ENCODE measurements at regions not wholly inside any gene's neighbourhood (a gene's known extent, or its start where the extent isn't known, plus 50 kb on each side); places are given as distances from the start of the nearest gene placed in this dataset.

GRCh38 chr14:51518280-51518679 lies 133.4 kb upstream of the FRMD6 start:
- Histone ChIP-seq H3K9me3 (no peaks in the 10 kb centered on the region), H3K4me1 (no peaks in the 10 kb centered on the region), H3K36me3 (no peaks in the 10 kb centered on the region), H3K27me3 (no peaks in the 10 kb centered on the region), H3K4me3 (no peak overlapping the region), H3K27ac (no peak overlapping the region)
- DNase-seq (no peak), ATAC-seq (no peak)
- intact Hi-C loops (cut with DNase I; ENCODE audit: low total_unique reads): no loop called here
- in situ Hi-C loops (cut with MboI; ENCODE audit: low sequenced_read_pairs in 4 of 4): no loop called here
- TF ChIP-seq CTCF (IDR thresholded peaks at IDR 0.05 in 4 of 5, conservative IDR thresholded peaks at IDR 0.05 in 1 of 5): no peak
- no peak for TF ChIP-seq POLR2A (IDR thresholded peaks at IDR 0.05)

GRCh38 chr14:51518711-51519110 lies 133.0 kb upstream of the FRMD6 start:
- no peaks in the 10 kb centered on the region for H3K27me3 ChIP-seq
- no peak for TF ChIP-seq POLR2A (IDR thresholded peaks at IDR 0.05)
- no peak for TF ChIP-seq CTCF (IDR thresholded peaks at IDR 0.05 in 4 of 5, conservative IDR thresholded peaks at IDR 0.05 in 1 of 5)
- no peak overlapping the region for H3K27ac ChIP-seq
- intact Hi-C loops (cut with DNase I; ENCODE audit: low total_unique reads) (no loop called here), in situ Hi-C loops (cut with MboI; ENCODE audit: low sequenced_read_pairs in 4 of 4) (no loop called here)
- H3K4me3 ChIP-seq: no peak overlapping the region
- H3K36me3 ChIP-seq: no peaks in the 10 kb centered on the region
- H3K4me1 ChIP-seq: no peaks in the 10 kb centered on the region
- ATAC-seq (no peak), DNase-seq (no peak)
- H3K9me3 ChIP-seq: no peaks in the 10 kb centered on the region

- intact Hi-C loops (cut with DNase I; ENCODE audit: low total_unique reads) (no loop called here), in situ Hi-C loops (cut with MboI; ENCODE audit: low sequenced_read_pairs in 4 of 4) (no loop called here)
- no peak for DNase-seq
- TF ChIP-seq POLR2A (IDR thresholded peaks at IDR 0.05): no peak
- TF ChIP-seq CTCF (IDR thresholded peaks at IDR 0.05 in 4 of 5, conservative IDR thresholded peaks at IDR 0.05 in 1 of 5): no peak
- H3K27me3 ChIP-seq: no peaks in the 10 kb centered on the region
- H3K9me3 ChIP-seq: no peaks in the 10 kb centered on the region
- no peak overlapping the region for H3K4me3 ChIP-seq
- H3K4me1 ChIP-seq: no peaks in the 10 kb centered on the region
- ATAC-seq: no peak
- H3K36me3 ChIP-seq: no peaks in the 10 kb centered on the region
- H3K27ac ChIP-seq: no peak overlapping the region
Observed at GRCh38 chr14:51520087-51520486, 131.6 kb upstream of the FRMD6 start.

GRCh38 chr14:51521764-51522163 lies 129.9 kb upstream of the FRMD6 start:
- Histone ChIP-seq H3K9me3 (no peaks in the 10 kb centered on the region), H3K36me3 (no peaks in the 10 kb centered on the region), H3K4me1 (no peaks in the 10 kb centered on the region), H3K27me3 (no peaks in the 10 kb centered on the region), H3K4me3 (no peak overlapping the region), H3K27ac (no peak overlapping the region)
- DNase-seq (no peak), ATAC-seq (no peak)
- TF ChIP-seq CTCF (IDR thresholded peaks at IDR 0.05 in 4 of 5, conservative IDR thresholded peaks at IDR 0.05 in 1 of 5) (no peak), POLR2A (IDR thresholded peaks at IDR 0.05) (no peak)
- intact Hi-C loops (cut with DNase I; ENCODE audit: low total_unique reads) (no loop called here), in situ Hi-C loops (cut with MboI; ENCODE audit: low sequenced_read_pairs in 4 of 4) (no loop called here)

GRCh38 chr14:51523243-51523642 lies 128.5 kb upstream of the FRMD6 start:
- intact Hi-C loops (cut with DNase I; ENCODE audit: low total_unique reads): no loop called here
- DNase-seq (no peak), ATAC-seq (no peak)
- H3K9me3 ChIP-seq: no peaks in the 10 kb centered on the region
- H3K27ac ChIP-seq: no peak overlapping the region
- H3K4me3 ChIP-seq: no peak overlapping the region
- TF ChIP-seq POLR2A (IDR thresholded peaks at IDR 0.05) (no peak), CTCF (IDR thresholded peaks at IDR 0.05 in 4 of 5, conservative IDR thresholded peaks at IDR 0.05 in 1 of 5) (no peak)
- no peaks in the 10 kb centered on the region for H3K4me1 ChIP-seq
- H3K27me3 ChIP-seq: no peaks in the 10 kb centered on the region
- H3K36me3 ChIP-seq: no peaks in the 10 kb centered on the region
- in situ Hi-C loops (cut with MboI; ENCODE audit: low sequenced_read_pairs in 4 of 4): no loop called here

Data from gastrocnemius medialis (tissue), 4 donors.